CD14-positive monocyte (primary cell): ENCODE measurements at regions not wholly inside any gene's neighbourhood (a gene's known extent, or its start where the extent isn't known, plus 50 kb on each side); places are given as distances from the start of the nearest gene placed in this dataset.

Source experiments
- DNase-seq, 3 donors: peaks; one replicate each; pipeline ENCODE4 v3.0.0-alpha.2; 2011 to 2022
- H2AFZ ChIP-seq: 2 replicates; pipeline ENCODE4 v1.6.0; 2012; ENCODE audit warnings: mild to moderate bottlenecking, low read depth, low read length, inconsistent platforms; ENCODE audit not compliant: insufficient read depth, poor library complexity, severe bottlenecking
- H3K27ac ChIP-seq, 2 donors: 1 replicate in 1 of 2; 2 replicates in 1 of 2; pipeline ENCODE4 v1.5.1; 2012 to 2013; ENCODE audit warnings: low read length in 2 of 2, control low read depth in 1 of 2, inconsistent platforms in 1 of 2, low read depth in 1 of 2, mild to moderate bottlenecking in 1 of 2
- H3K27me3 ChIP-seq, 2 donors: one replicate each; pipeline versions ENCODE4 v1.6.0 to v1.6.1; 2011 to 2013; ENCODE audit warnings: low read length in 2 of 2; ENCODE audit not compliant: control insufficient read depth in 2 of 2, insufficient read depth in 2 of 2
- H3K36me3 ChIP-seq, 2 donors: replicated peaks in 1 of 2; 1 replicate in 1 of 2; 2 replicates in 1 of 2; pipeline versions ENCODE4 v1.5.1 to v1.6.1; 2012 to 2013; ENCODE audit warnings: low read length in 2 of 2, control low read depth in 1 of 2, inconsistent platforms in 1 of 2, mild to moderate bottlenecking in 1 of 2; ENCODE audit not compliant: insufficient read depth in 2 of 2, control insufficient read depth in 1 of 2
- H3K4me1 ChIP-seq, 2 donors: 1 replicate in 1 of 2; 2 replicates in 1 of 2; pipeline versions ENCODE4 v1.5.1 to v1.6.1; 2012 to 2013; ENCODE audit warnings: low read length in 2 of 2, control low read depth in 1 of 2, inconsistent platforms in 1 of 2, mild to moderate bottlenecking in 1 of 2, moderate library complexity in 1 of 2; ENCODE audit not compliant: insufficient read depth in 2 of 2, control insufficient read depth in 1 of 2
- H3K4me2 ChIP-seq: replicated peaks from 2 replicates; pipeline ENCODE3; 2012; ENCODE audit warnings: low read length, moderate library complexity, mild to moderate bottlenecking; ENCODE audit not compliant: poor library complexity, severe bottlenecking; ENCODE audit errors: extremely low read depth
- H3K4me3 ChIP-seq, 3 experiments: fragments of 200-600 bp in 1 of 3; sonication (generic) in 1 of 3; replicated peaks in 1 of 3; 1 replicate in 2 of 3; 2 replicates in 1 of 3; pipeline ENCODE4 v1.5.1; 2011 to 2013; ENCODE audit warnings: low read length in 3 of 3, mild to moderate bottlenecking in 3 of 3, control low read depth in 2 of 3, low read depth in 2 of 3, inconsistent platforms in 1 of 3, moderate library complexity in 1 of 3
- H3K79me2 ChIP-seq: 2 replicates; pipeline ENCODE4 v1.6.0; 2012; ENCODE audit warnings: mild to moderate bottlenecking, control low read depth, inconsistent platforms, low read length, moderate library complexity; ENCODE audit not compliant: insufficient read depth
- H3K9ac ChIP-seq: 2 replicates; pipeline ENCODE4 v1.6.0; 2017; ENCODE audit warnings: low read length, mild to moderate bottlenecking; ENCODE audit not compliant: insufficient read depth, poor library complexity, severe bottlenecking
- H3K9me3 ChIP-seq, 2 donors: replicated peaks in 1 of 2; 1 replicate in 1 of 2; 2 replicates in 1 of 2; pipeline versions ENCODE4 v1.5.1 to v1.6.1; 2012 to 2013; ENCODE audit warnings: low read length in 2 of 2, control low read depth in 1 of 2; ENCODE audit not compliant: control insufficient read depth in 1 of 2, insufficient read depth in 1 of 2
- H4K20me1 ChIP-seq: 2 replicates; pipeline ENCODE4 v1.6.0; 2012; ENCODE audit warnings: mild to moderate bottlenecking, low read length, control low read depth, moderate library complexity; ENCODE audit not compliant: insufficient read depth
- H3K27ac Mint-ChIP-seq, 7 donors: one replicate each; pipeline ENCODE4 v1.8.0; 2020; ENCODE audit warnings: mild to moderate bottlenecking in 7 of 7, mixed read lengths in 7 of 7, moderate library complexity in 6 of 7, inconsistent platforms in 2 of 7
- H3K27me3 Mint-ChIP-seq, 3 donors: one replicate each; pipeline ENCODE4 v1.8.0; 2021 to 2022; ENCODE audit warnings: low read depth in 3 of 3, mild to moderate bottlenecking in 3 of 3, mixed read lengths in 3 of 3, moderate library complexity in 3 of 3, inconsistent platforms in 1 of 3
- H3K36me3 Mint-ChIP-seq, 2 donors: one replicate each; pipeline ENCODE4 v1.8.0; 2020; ENCODE audit warnings: mixed read lengths in 2 of 2, inconsistent platforms in 1 of 2, mild to moderate bottlenecking in 1 of 2
- H3K4me1 Mint-ChIP-seq: one replicate; pipeline ENCODE4 v1.8.0; 2020; ENCODE audit warnings: mild to moderate bottlenecking, mixed read lengths
- H3K4me3 Mint-ChIP-seq, 2 donors: one replicate each; pipeline ENCODE4 v1.8.0; 2020; ENCODE audit warnings: mild to moderate bottlenecking in 2 of 2, mixed read lengths in 2 of 2, moderate library complexity in 1 of 2
- H3K9me3 Mint-ChIP-seq, 7 donors: one replicate each; pipeline ENCODE4 v1.8.0; 2020 to 2022; ENCODE audit warnings: mixed read lengths in 7 of 7, mild to moderate bottlenecking in 6 of 7, moderate library complexity in 6 of 7, inconsistent platforms in 2 of 7
- CTCF ChIP-seq: fragments of 200-600 bp; IDR thresholded peaks from one replicate; pipeline ENCODE4 v1.8.0; 2022; ENCODE audit warnings: antibody characterized with exemption, mild to moderate bottlenecking
- WGBS: methylation state at CpG from one replicate; pipeline ENCODE4 v1.1.5; 2013; ENCODE audit warnings: missing lambda C conversion rate; ENCODE audit not compliant: insufficient coverage; 5-methylcytosine and 5-hydroxymethylcytosine counted together
- intact Hi-C, 2 donors: fragments of 100-400 bp; cut with micrococcal nuclease; formaldehyde crosslinking; loops; one replicate each; pipeline versions ENCODE4 v1.15.0 to v1.15.1; 2023

DNA sequence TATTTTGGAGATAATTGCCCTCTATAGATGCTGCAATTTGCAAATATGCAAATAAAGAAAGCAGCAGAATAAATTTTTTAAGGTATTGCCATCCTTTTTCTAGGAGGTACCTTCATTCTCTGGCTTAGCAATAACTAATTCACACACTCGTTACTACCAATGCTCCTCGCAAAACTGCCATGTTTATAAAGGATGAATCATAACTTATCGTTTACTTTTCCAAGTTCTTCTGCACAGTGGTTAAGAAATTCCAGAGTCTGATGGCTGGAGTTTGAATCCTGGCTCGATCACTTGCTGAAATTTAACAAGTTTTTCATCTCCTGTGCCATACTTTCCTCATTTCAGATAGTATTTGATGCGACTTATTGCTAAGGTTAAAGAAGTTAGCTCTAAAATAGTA lies 708.6 kb upstream of the KLHL1 start:
- Mint-ChIP-seq H3K4me1 (no peaks in the 10 kb centered on the region), H3K36me3 (no peaks in the 10 kb centered on the region), H3K9me3 (peaks cover 2 to 14% (median 7%) of the 10 kb centered on the region in 7 donors), H3K4me3 (no peak overlapping the region), H3K27ac (no peak overlapping the region), H3K27me3 (no peaks in the 10 kb centered on the region)
- Histone ChIP-seq H3K4me3 (no peak overlapping the region), H3K36me3 (no peaks in the 10 kb centered on the region), H3K4me1 (no peaks in the 10 kb centered on the region), H3K27me3 (no peaks in the 10 kb centered on the region), H4K20me1 (no peaks in the 10 kb centered on the region), H3K27ac (no peak overlapping the region), H3K4me2 (no peak overlapping the region), H2AFZ (no peak overlapping the region), H3K9ac (no peak overlapping the region), H3K79me2 (no peaks in the 10 kb centered on the region), H3K9me3 (peaks cover 0 to 12% of the 10 kb centered on the region in 2 donors)
- DNase-seq = no peak
- TF ChIP-seq CTCF = no peak
- intact Hi-C loops = no loop called here
- WGBS = no CpG with 5 or more reads among the region's 5 CpGs

DNA sequence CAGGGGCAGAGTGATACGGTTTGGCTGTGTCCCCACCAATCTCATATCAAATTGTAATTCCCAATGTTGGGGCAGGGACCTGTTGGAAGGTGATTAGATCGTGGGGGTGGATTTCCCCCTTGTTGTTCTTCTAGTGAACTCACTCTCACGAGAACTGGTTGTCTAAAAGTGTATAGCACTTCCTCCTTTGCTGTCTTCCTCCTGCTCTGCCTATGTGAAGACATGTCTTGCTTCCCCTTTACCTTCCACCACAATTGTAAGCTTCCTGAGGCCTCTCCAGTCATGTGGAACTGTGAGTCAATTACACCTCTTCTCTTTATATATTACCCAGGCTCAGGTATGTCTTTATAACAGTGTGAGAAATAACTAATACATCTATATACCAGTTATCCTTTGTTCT lies 706.4 kb upstream of the KLHL1 start:
- H3K27ac ChIP-seq = no peak overlapping the region
- H3K79me2 ChIP-seq = no peaks in the 10 kb centered on the region
- H3K4me1 ChIP-seq = no peaks in the 10 kb centered on the region
- Mint-ChIP-seq H3K27me3 (no peaks in the 10 kb centered on the region), H3K36me3 (no peaks in the 10 kb centered on the region), H3K4me3 (no peak overlapping the region), H3K9me3 (peaks cover 3 to 23% (median 9%) of the 10 kb centered on the region in 7 donors), H3K4me1 (no peaks in the 10 kb centered on the region), H3K27ac (no peak overlapping the region)
- intact Hi-C loops = no loop called here
- DNase-seq = no peak
- H3K27me3 ChIP-seq = no peaks in the 10 kb centered on the region
- H3K36me3 ChIP-seq = no peaks in the 10 kb centered on the region
- no peak overlapping the region for H3K9ac ChIP-seq
- no peak overlapping the region for H3K4me2 ChIP-seq
- H4K20me1 ChIP-seq = no peaks in the 10 kb centered on the region
- TF ChIP-seq CTCF = no peak
- peaks cover 10 to 19% of the 10 kb centered on the region in 2 donors for H3K9me3 ChIP-seq
- WGBS = no CpG with 5 or more reads among the region's 3 CpGs
- no peak overlapping the region for H2AFZ ChIP-seq
- no peak overlapping the region for H3K4me3 ChIP-seq
